ENCODE measurements at regions not wholly inside any gene's neighbourhood (a gene's known extent, or its start where the extent isn't known, plus 50 kb on each side); places are given as distances from the start of the nearest gene placed in this dataset.

- Histone ChIP-seq H3K36me3 (ENCODE audit: control insufficient read depth in 2 of 2, extremely low read depth in 1 of 2, insufficient read depth in 2 of 2, low read length in 2 of 2) (no peaks in the 10 kb centered on the region), H3K4me1 (ENCODE audit: control insufficient read depth, extremely low read depth, insufficient read depth, low read length) (peaks cover 9% of the 10 kb centered on the region), H3K4me3 (ENCODE audit: control insufficient read depth in 2 of 3, extremely low read depth in 1 of 3, insufficient read depth in 2 of 3, low read depth in 1 of 3, low read length in 3 of 3) (no peak overlapping the region), H3K9me1 (ENCODE audit: control insufficient read depth, extremely low read depth, insufficient read depth, low read length) (no peaks in the 10 kb centered on the region), H3K27ac (ENCODE audit: control insufficient read depth, insufficient read depth, low read length) (no peak overlapping the region), H3K79me2 (ENCODE audit: control insufficient read depth, insufficient read depth, low read length) (no peaks in the 10 kb centered on the region), H3K9me3 (ENCODE audit: control insufficient read depth, low read depth, low read length) (no peaks in the 10 kb centered on the region), H3K27me3 (ENCODE audit: control insufficient read depth, extremely low read depth, insufficient read depth, low read length) (no peaks in the 10 kb centered on the region), H3K9ac (ENCODE audit: control insufficient read depth, extremely low read depth, insufficient read depth, low read length) (no peak overlapping the region), H3K4me2 (ENCODE audit: control insufficient read depth, extremely low read depth, insufficient read depth, low read depth, low read length) (no peak overlapping the region), H4K20me1 (ENCODE audit: control insufficient read depth, extremely low read depth, insufficient read depth, low read length) (no peaks in the 10 kb centered on the region), H2AFZ (ENCODE audit: control insufficient read depth, low read length) (no peak overlapping the region)
- no peak for FAIRE-seq
- dilution Hi-C loops (cut with MboI; ENCODE audit: extremely low pct_ligation_motif_present, low sequenced_read_pairs), result no loop called here
- no peak for DNase-seq (ENCODE audit: low read depth, low spot score)
- TF ChIP-seq CTCF (optimal IDR thresholded peaks at IDR 0.05 in 1 of 3, IDR thresholded peaks at IDR 0.05 in 1 of 3, conservative IDR thresholded peaks at IDR 0.05 in 1 of 3; ENCODE audit: extremely low read depth in 1 of 3, insufficient read depth in 2 of 3, low read length in 3 of 3), result no peak
- no peak for TF ChIP-seq EZH2 (IDR thresholded peaks at IDR 0.05; ENCODE audit: low read length)
These were observed 371.3 kb downstream of the COG6 start for GRCh38 chr13:40026741-40027140.

GRCh38 chr13:40028446-40028845 lies 373.0 kb downstream of the COG6 start:
- no peaks in the 10 kb centered on the region for H3K79me2 ChIP-seq (ENCODE audit: control insufficient read depth, insufficient read depth, low read length)
- TF ChIP-seq EZH2 (IDR thresholded peaks at IDR 0.05; ENCODE audit: low read length), result no peak
- no peak for TF ChIP-seq CTCF (optimal IDR thresholded peaks at IDR 0.05 in 1 of 3, IDR thresholded peaks at IDR 0.05 in 1 of 3, conservative IDR thresholded peaks at IDR 0.05 in 1 of 3; ENCODE audit: extremely low read depth in 1 of 3, insufficient read depth in 2 of 3, low read length in 3 of 3)
- no peaks in the 10 kb centered on the region for H3K9me1 ChIP-seq (ENCODE audit: control insufficient read depth, extremely low read depth, insufficient read depth, low read length)
- H3K27ac ChIP-seq (ENCODE audit: control insufficient read depth, insufficient read depth, low read length), result no peak overlapping the region
- FAIRE-seq (no peak), DNase-seq (ENCODE audit: low read depth, low spot score) (no peak)
- dilution Hi-C loops (cut with MboI; ENCODE audit: extremely low pct_ligation_motif_present, low sequenced_read_pairs), result no loop called here
- H3K4me1 ChIP-seq (ENCODE audit: control insufficient read depth, extremely low read depth, insufficient read depth, low read length), result peaks cover 9% of the 10 kb centered on the region
- H4K20me1 ChIP-seq (ENCODE audit: control insufficient read depth, extremely low read depth, insufficient read depth, low read length), result no peaks in the 10 kb centered on the region
- H3K4me3 ChIP-seq (ENCODE audit: control insufficient read depth in 2 of 3, extremely low read depth in 1 of 3, insufficient read depth in 2 of 3, low read depth in 1 of 3, low read length in 3 of 3), result no peak overlapping the region
- H2AFZ ChIP-seq (ENCODE audit: control insufficient read depth, low read length), result no peak overlapping the region
- no peaks in the 10 kb centered on the region for H3K9me3 ChIP-seq (ENCODE audit: control insufficient read depth, low read depth, low read length)
- no peak overlapping the region for H3K9ac ChIP-seq (ENCODE audit: control insufficient read depth, extremely low read depth, insufficient read depth, low read length)
- no peaks in the 10 kb centered on the region for H3K27me3 ChIP-seq (ENCODE audit: control insufficient read depth, extremely low read depth, insufficient read depth, low read length)
- H3K36me3 ChIP-seq (ENCODE audit: control insufficient read depth in 2 of 2, extremely low read depth in 1 of 2, insufficient read depth in 2 of 2, low read length in 2 of 2), result no peaks in the 10 kb centered on the region
- no peak overlapping the region for H3K4me2 ChIP-seq (ENCODE audit: control insufficient read depth, extremely low read depth, insufficient read depth, low read depth, low read length)

Measured in keratinocyte (primary cell).